ENCODE measurements at regions not wholly inside any gene's neighbourhood (a gene's known extent, or its start where the extent isn't known, plus 50 kb on each side); places are given as distances from the start of the nearest gene placed in this dataset.

DNA sequence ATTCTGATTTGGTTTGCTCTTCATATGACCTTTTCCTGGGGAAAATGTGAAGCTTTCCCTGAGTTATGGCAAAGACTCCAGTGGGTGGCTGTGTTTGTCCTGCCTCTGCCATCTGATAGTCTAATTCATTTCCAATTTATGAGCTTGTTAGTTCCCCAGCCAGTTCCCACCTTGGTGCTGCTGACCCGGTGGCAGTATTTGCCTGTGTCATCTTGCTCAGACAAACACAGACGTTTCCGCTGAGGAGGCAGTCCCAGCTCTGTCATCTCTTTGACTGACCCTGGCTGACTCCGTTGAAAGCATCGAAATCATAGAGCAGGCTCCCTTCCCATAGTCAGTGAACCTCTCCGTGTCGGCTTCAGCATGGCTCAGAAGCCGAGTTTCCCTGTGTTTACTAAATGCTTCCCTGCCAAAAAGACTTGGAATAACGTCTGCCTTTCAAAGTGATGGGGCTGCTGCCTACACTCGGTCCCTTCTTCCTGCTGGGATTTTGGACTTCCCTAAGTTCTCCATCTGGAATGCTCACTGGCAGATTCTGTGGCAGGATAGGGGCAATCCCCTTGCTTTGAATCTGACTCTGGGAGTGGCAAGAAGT, 538.3 kb downstream of the NPIPA7 start:
- H3K36me3 Mint-ChIP-seq: no peaks in the 10 kb centered on the region
- peaks cover 0 to 1% (median 0%) of the 10 kb centered on the region in 3 donors for H3K9me3 Mint-ChIP-seq
- no peaks in the 10 kb centered on the region for H3K4me1 Mint-ChIP-seq
- POLR2A ChIA-PET: no interaction called here
- H3K4me1 ChIP-seq (ENCODE audit: control insufficient read depth in 1 of 2, extremely low read depth in 1 of 2, insufficient read depth in 2 of 2, low read length in 2 of 2): no peaks in the 10 kb centered on the region
- H3K4me3 ChIP-seq (ENCODE audit: control insufficient read depth in 1 of 2, extremely low read depth in 1 of 2, low read length in 1 of 2): no peak overlapping the region
- H3K27me3 Mint-ChIP-seq: peaks cover 20 to 23% of the 10 kb centered on the region in 2 donors
- ATAC-seq (replicated peaks in 1 of 4): no peak
- WGBS (ENCODE audit: insufficient coverage): 77% methylated on average over 9 of the region's 10 CpGs
- no peak overlapping the region for H3K27ac Mint-ChIP-seq
- H3K27ac ChIP-seq (ENCODE audit: low read length): no peak overlapping the region
- no peak for DNase-seq
- H3K9me3 ChIP-seq: no peaks in the 10 kb centered on the region
- H3K36me3 ChIP-seq (ENCODE audit: control insufficient read depth in 2 of 2, extremely low read depth in 1 of 2, insufficient read depth in 1 of 2, low read length in 1 of 2): no peaks in the 10 kb centered on the region
- CTCF ChIA-PET: interaction anchor here in 1 of 2 donors (0.6 kb wide), 1 partner anchor 55 kb away, joined by 6 read pairs; no protein-coding TSS in a partner anchor
- peaks cover 0 to 6% of the 10 kb centered on the region in 2 experiments for H3K27me3 ChIP-seq (replicated peaks in 1 of 2; ENCODE audit: control insufficient read depth in 2 of 2, extremely low read depth in 1 of 2, insufficient read depth in 2 of 2, low read length in 1 of 2)
- no peak overlapping the region for H3K4me3 Mint-ChIP-seq

DNA sequence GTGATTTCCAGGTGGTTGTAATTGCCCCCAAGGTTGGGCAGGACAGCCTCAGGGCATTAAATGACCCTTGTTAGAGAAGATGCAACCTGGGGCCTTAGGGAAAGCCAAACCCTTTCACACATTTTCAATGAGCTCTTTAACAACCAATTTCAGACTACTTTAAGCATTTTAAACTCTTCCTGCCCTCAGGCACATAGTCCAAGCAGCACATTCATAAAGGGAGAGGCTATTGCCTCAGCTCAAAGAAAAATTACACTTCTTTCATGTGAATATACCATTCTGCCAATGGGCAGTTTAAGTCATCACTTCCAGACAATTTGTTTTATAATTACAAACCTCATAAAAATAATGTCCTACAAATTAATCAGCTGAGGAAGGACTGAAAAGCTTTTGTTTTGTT, 544.5 kb downstream of the NPIPA7 start:
- DNase-seq: no peak
- H3K9me3 Mint-ChIP-seq: no peaks in the 10 kb centered on the region
- no peaks in the 10 kb centered on the region for H3K4me1 ChIP-seq (ENCODE audit: control insufficient read depth in 1 of 2, extremely low read depth in 1 of 2, insufficient read depth in 2 of 2, low read length in 2 of 2)
- no peaks in the 10 kb centered on the region for H3K36me3 ChIP-seq (ENCODE audit: control insufficient read depth in 2 of 2, extremely low read depth in 1 of 2, insufficient read depth in 1 of 2, low read length in 1 of 2)
- H3K27me3 Mint-ChIP-seq: peaks cover 5 to 7% of the 10 kb centered on the region in 2 donors
- H3K9me3 ChIP-seq: no peaks in the 10 kb centered on the region
- H3K4me3 Mint-ChIP-seq: no peak overlapping the region
- no peak for ATAC-seq (replicated peaks in 1 of 4)
- H3K27ac ChIP-seq (ENCODE audit: low read length): no peak overlapping the region
- H3K27ac Mint-ChIP-seq: no peak overlapping the region
- CTCF ChIA-PET: no interaction called here
- H3K4me3 ChIP-seq (ENCODE audit: control insufficient read depth in 1 of 2, extremely low read depth in 1 of 2, low read length in 1 of 2): no peak overlapping the region
- POLR2A ChIA-PET: no interaction called here
- no peaks in the 10 kb centered on the region for H3K36me3 Mint-ChIP-seq
- no peaks in the 10 kb centered on the region for H3K27me3 ChIP-seq (replicated peaks in 1 of 2; ENCODE audit: control insufficient read depth in 2 of 2, extremely low read depth in 1 of 2, insufficient read depth in 2 of 2, low read length in 1 of 2)
- no peaks in the 10 kb centered on the region for H3K4me1 Mint-ChIP-seq

DNA sequence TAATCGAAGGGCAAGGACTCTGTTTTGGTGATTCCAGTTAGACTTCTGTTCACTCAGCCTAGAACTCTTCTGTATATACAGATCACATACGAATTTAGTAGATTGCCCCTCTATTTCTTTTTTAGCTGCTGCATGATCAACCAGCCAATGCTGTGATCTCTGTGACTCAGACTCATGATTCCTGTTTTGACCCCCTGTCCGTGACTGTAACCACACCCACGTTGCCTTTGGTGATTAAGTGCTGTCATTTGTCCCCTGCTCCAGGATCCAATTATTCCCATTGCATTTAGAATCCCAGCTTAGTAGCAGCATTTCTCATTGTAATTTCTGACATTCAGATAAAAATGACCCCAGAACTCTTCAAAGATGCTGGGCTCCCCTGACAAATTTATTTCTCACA, 545.7 kb downstream of the NPIPA7 start:
- ATAC-seq (replicated peaks in 1 of 4): no peak
- POLR2A ChIA-PET: no interaction called here
- WGBS (ENCODE audit: insufficient coverage): 66% methylated on average over 4 of the region's 4 CpGs

DNA sequence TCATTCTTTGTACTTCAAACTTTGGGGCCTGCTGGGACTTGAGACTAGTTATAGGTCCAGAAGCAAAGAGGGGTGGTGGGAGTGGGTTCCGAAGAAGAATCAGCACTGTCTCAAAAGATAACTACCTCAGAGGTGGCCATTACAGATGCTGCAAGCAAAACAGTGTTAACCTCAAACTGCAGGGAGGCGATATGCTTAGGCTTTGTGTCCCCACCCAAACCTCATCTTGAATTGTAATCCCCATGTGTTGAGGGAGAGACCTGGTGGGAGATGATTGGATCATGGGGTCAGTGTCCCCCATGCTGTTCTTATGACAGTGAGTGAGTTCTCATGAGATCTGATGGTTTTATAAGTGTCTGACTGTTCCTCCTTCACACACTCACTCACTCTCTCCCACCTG, 545.3 kb downstream of the XYLT1 start:
- Mint-ChIP-seq H3K27ac (no peak overlapping the region), H3K4me1 (no peaks in the 10 kb centered on the region), H3K27me3 (no peaks in the 10 kb centered on the region), H3K9me3 (no peaks in the 10 kb centered on the region), H3K4me3 (no peak overlapping the region), H3K36me3 (no peaks in the 10 kb centered on the region)
- no peak overlapping the region for H3K4me3 ChIP-seq (ENCODE audit: control insufficient read depth in 1 of 2, extremely low read depth in 1 of 2, low read length in 1 of 2)
- H3K36me3 ChIP-seq (ENCODE audit: control insufficient read depth in 2 of 2, extremely low read depth in 1 of 2, insufficient read depth in 1 of 2, low read length in 1 of 2): no peaks in the 10 kb centered on the region
- no peaks in the 10 kb centered on the region for H3K4me1 ChIP-seq (ENCODE audit: control insufficient read depth in 1 of 2, extremely low read depth in 1 of 2, insufficient read depth in 2 of 2, low read length in 2 of 2)
- CTCF ChIA-PET: no interaction called here
- no peaks in the 10 kb centered on the region for H3K27me3 ChIP-seq (replicated peaks in 1 of 2; ENCODE audit: control insufficient read depth in 2 of 2, extremely low read depth in 1 of 2, insufficient read depth in 2 of 2, low read length in 1 of 2)
- DNase-seq (no peak), ATAC-seq (replicated peaks in 1 of 4) (no peak)
- no peaks in the 10 kb centered on the region for H3K9me3 ChIP-seq
- WGBS (ENCODE audit: insufficient coverage): no CpG with 5 or more reads among the region's 2 CpGs
- POLR2A ChIA-PET: no interaction called here
- H3K27ac ChIP-seq (ENCODE audit: low read length): no peak overlapping the region

More for the DNA sequence above, 545.7 kb downstream of the NPIPA7 start:
- H3K27ac ChIP-seq (ENCODE audit: low read length): no peak overlapping the region
- DNase-seq: no peak
- Mint-ChIP-seq H3K27ac (no peak overlapping the region), H3K9me3 (no peaks in the 10 kb centered on the region), H3K27me3 (peaks cover 2 to 3% of the 10 kb centered on the region in 2 donors), H3K36me3 (no peaks in the 10 kb centered on the region), H3K4me1 (no peaks in the 10 kb centered on the region), H3K4me3 (no peak overlapping the region)
- no peak overlapping the region for H3K4me3 ChIP-seq (ENCODE audit: control insufficient read depth in 1 of 2, extremely low read depth in 1 of 2, low read length in 1 of 2)
- no peaks in the 10 kb centered on the region for H3K27me3 ChIP-seq (replicated peaks in 1 of 2; ENCODE audit: control insufficient read depth in 2 of 2, extremely low read depth in 1 of 2, insufficient read depth in 2 of 2, low read length in 1 of 2)
- CTCF ChIA-PET: interaction anchor here in 1 of 2 donors (0.5 kb wide), 1 partner anchor 27 kb away, joined by 4 read pairs; no protein-coding TSS in a partner anchor
- H3K4me1 ChIP-seq (ENCODE audit: control insufficient read depth in 1 of 2, extremely low read depth in 1 of 2, insufficient read depth in 2 of 2, low read length in 2 of 2): no peaks in the 10 kb centered on the region
- H3K9me3 ChIP-seq: no peaks in the 10 kb centered on the region
- no peaks in the 10 kb centered on the region for H3K36me3 ChIP-seq (ENCODE audit: control insufficient read depth in 2 of 2, extremely low read depth in 1 of 2, insufficient read depth in 1 of 2, low read length in 1 of 2)

DNA sequence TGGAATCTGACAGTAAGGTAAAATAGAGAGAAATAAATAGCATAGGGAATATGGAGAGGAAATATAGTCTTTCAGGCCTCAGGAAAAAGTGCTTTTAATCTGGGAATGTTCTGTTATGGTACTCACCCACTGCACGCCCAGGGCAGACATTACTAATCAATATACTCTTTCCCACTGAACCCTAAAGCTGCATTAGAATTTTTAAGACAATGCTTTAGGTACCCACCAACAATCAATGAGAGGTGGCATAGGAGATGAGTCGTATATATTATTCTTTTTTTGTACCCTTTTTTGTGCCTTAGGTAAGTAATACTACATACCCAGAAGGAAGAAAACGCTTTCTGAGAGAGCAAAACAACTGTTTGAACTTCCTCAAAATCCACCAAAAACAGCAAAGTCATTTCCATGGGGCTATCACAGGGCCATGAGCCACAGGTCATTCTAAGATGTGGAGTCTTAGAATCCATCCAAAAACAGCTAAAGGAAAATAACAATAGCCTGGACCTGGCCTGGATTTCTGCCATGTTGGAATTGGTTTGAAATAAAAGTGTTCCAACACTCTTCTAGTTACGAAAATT, 542.1 kb downstream of the XYLT1 start:
- Mint-ChIP-seq H3K27me3 (peaks cover 0 to 3% of the 10 kb centered on the region in 2 donors), H3K4me1 (no peaks in the 10 kb centered on the region), H3K4me3 (no peak overlapping the region), H3K27ac (no peak overlapping the region), H3K36me3 (no peaks in the 10 kb centered on the region), H3K9me3 (no peaks in the 10 kb centered on the region)
- no peaks in the 10 kb centered on the region for H3K4me1 ChIP-seq (ENCODE audit: control insufficient read depth in 1 of 2, extremely low read depth in 1 of 2, insufficient read depth in 2 of 2, low read length in 2 of 2)
- H3K36me3 ChIP-seq (ENCODE audit: control insufficient read depth in 2 of 2, extremely low read depth in 1 of 2, insufficient read depth in 1 of 2, low read length in 1 of 2): no peaks in the 10 kb centered on the region
- ATAC-seq (replicated peaks in 1 of 4): no peak
- ChIA-PET POLR2A (no interaction called here), CTCF (no interaction called here)
- H3K9me3 ChIP-seq: no peaks in the 10 kb centered on the region
- DNase-seq: no peak
- H3K27me3 ChIP-seq (replicated peaks in 1 of 2; ENCODE audit: control insufficient read depth in 2 of 2, extremely low read depth in 1 of 2, insufficient read depth in 2 of 2, low read length in 1 of 2): no peaks in the 10 kb centered on the region
- no peak overlapping the region for H3K4me3 ChIP-seq (ENCODE audit: control insufficient read depth in 1 of 2, extremely low read depth in 1 of 2, low read length in 1 of 2)
- no CpG with 5 or more reads among the region's 4 CpGs for WGBS (ENCODE audit: insufficient coverage)
- no peak overlapping the region for H3K27ac ChIP-seq (ENCODE audit: low read length)

DNA sequence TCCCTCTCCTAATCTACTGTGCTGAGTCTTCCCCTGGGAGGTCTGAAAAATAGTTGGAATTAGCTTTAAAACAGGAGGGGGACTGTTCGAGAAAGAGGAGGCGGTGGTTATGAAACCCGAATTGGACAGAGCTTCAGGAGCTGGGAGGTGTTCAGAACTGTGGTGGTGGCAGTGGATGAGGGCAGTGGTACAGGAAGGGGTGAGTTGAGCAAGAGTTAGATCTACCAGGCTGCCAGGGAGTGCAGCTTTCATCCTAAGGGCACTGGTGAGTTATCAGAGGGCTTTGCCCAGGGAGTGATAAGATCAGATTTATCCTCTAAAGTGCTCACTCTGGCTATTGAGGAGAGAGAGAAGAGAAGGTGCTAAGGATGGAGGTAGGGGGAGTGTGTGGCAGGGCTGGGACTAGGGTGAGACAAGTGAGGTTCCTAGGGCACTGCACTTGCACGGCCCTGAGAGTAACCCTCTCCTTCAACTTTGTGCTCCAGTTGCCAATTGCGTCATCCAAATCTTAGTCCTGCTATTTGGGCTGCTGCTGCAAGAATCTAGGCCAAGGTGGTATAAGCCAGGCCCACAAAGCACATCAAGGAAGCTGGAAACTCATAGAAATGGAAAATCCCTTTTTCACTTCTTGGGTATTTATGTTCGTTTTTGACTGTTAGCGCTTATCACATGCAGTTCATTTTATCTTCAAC, 540.3 kb downstream of the XYLT1 start:
- Mint-ChIP-seq H3K9me3 (no peaks in the 10 kb centered on the region), H3K4me1 (no peaks in the 10 kb centered on the region), H3K27me3 (peaks cover 0 to 8% of the 10 kb centered on the region in 2 donors), H3K36me3 (no peaks in the 10 kb centered on the region), H3K27ac (no peak overlapping the region), H3K4me3 (no peak overlapping the region)
- CTCF ChIA-PET: no interaction called here
- no peak for ATAC-seq (replicated peaks in 1 of 4)
- Histone ChIP-seq H3K4me1 (ENCODE audit: control insufficient read depth in 1 of 2, extremely low read depth in 1 of 2, insufficient read depth in 2 of 2, low read length in 2 of 2) (no peaks in the 10 kb centered on the region), H3K4me3 (ENCODE audit: control insufficient read depth in 1 of 2, extremely low read depth in 1 of 2, low read length in 1 of 2) (no peak overlapping the region), H3K9me3 (no peaks in the 10 kb centered on the region), H3K36me3 (ENCODE audit: control insufficient read depth in 2 of 2, extremely low read depth in 1 of 2, insufficient read depth in 1 of 2, low read length in 1 of 2) (no peaks in the 10 kb centered on the region), H3K27ac (ENCODE audit: low read length) (no peak overlapping the region), H3K27me3 (replicated peaks in 1 of 2; ENCODE audit: control insufficient read depth in 2 of 2, extremely low read depth in 1 of 2, insufficient read depth in 2 of 2, low read length in 1 of 2) (peaks cover 0 to 3% of the 10 kb centered on the region in 2 experiments)
- DNase-seq: no peak
- WGBS (ENCODE audit: insufficient coverage): 59% methylated on average over 5 of the region's 7 CpGs
- POLR2A ChIA-PET: no interaction called here
